DOHH2 (cell line): ENCODE measurements at regions not wholly inside any gene's neighbourhood (a gene's known extent, or its start where the extent isn't known, plus 50 kb on each side); places are given as distances from the start of the nearest gene placed in this dataset.

Experiments used
- H3F3A ChIP-seq: fragments of 200-600 bp; sonication (generic), shearing (Covaris generic); 2 replicates; pipeline ENCODE4 v1.6.0; 2016; ENCODE audit warnings: antibody characterized with exemption, mild to moderate bottlenecking; ENCODE audit not compliant: control insufficient read depth, insufficient read depth
- H3K27ac ChIP-seq: fragments of 200-600 bp; sonication (generic); 2 replicates; pipeline ENCODE4 v1.5.1; 2014; ENCODE audit warnings: low read depth, mild to moderate bottlenecking, low read length, moderate library complexity
- H3K27me3 ChIP-seq: fragments of 200-600 bp; sonication (generic); 2 replicates; pipeline ENCODE4 v1.6.1; 2014; ENCODE audit warnings: mild to moderate bottlenecking, low read length, mixed read lengths; ENCODE audit not compliant: control insufficient read depth
- H3K36me3 ChIP-seq: fragments of 200-600 bp; sonication (generic); 2 replicates; pipeline ENCODE4 v1.6.1; 2014; ENCODE audit warnings: mild to moderate bottlenecking, low read length, moderate library complexity, mixed read lengths; ENCODE audit not compliant: control insufficient read depth
- H3K4me1 ChIP-seq: fragments of 200-600 bp; sonication (generic); 2 replicates; pipeline ENCODE4 v1.6.1; 2014; ENCODE audit warnings: mild to moderate bottlenecking, low read length, mixed read lengths; ENCODE audit not compliant: control insufficient read depth
- H3K4me2 ChIP-seq: fragments of 200-600 bp; sonication (generic); 2 replicates; pipeline ENCODE4 v1.6.0; 2014; ENCODE audit warnings: mild to moderate bottlenecking, low read length, moderate library complexity
- H3K4me3 ChIP-seq: fragments of 200-600 bp; sonication (generic); 2 replicates; pipeline ENCODE4 v1.5.1; 2014; ENCODE audit warnings: mild to moderate bottlenecking, low read length, mixed read lengths
- H3K79me2 ChIP-seq: fragments of 200-600 bp; sonication (generic); 2 replicates; pipeline ENCODE4 v1.6.1; 2014; ENCODE audit warnings: mild to moderate bottlenecking, low read length, mixed read lengths; ENCODE audit not compliant: control insufficient read depth
- H3K9me2 ChIP-seq: fragments of 200-600 bp; sonication (generic); replicated peaks from 2 replicates; pipeline ENCODE4 v1.6.1; 2014; ENCODE audit warnings: mild to moderate bottlenecking, low read length, mixed read lengths; ENCODE audit not compliant: control insufficient read depth
- H3K9me3 ChIP-seq: fragments of 200-600 bp; sonication (generic); 2 replicates; pipeline ENCODE4 v1.6.1; 2014; ENCODE audit warnings: antibody characterized with exemption, low read length, mixed read lengths; ENCODE audit not compliant: control insufficient read depth, insufficient read depth
- H4K20me1 ChIP-seq: fragments of 200-600 bp; sonication (generic); 2 replicates; pipeline ENCODE4 v1.6.0; 2014; ENCODE audit warnings: low read depth, mild to moderate bottlenecking, antibody characterized with exemption, low read length, moderate library complexity; ENCODE audit not compliant: control insufficient read depth, insufficient read depth
- EZH2phosphoT487 ChIP-seq: fragments of 200-600 bp; sonication (generic); IDR thresholded peaks from 2 replicates; pipeline ENCODE4 v1.6.1; 2017; ENCODE audit warnings: borderline replicate concordance, mild to moderate bottlenecking, antibody characterized with exemption, low read length, moderate library complexity, mixed read lengths
- TF ChIP-seq, protein P1 (sequence below): fragments of 200-600 bp; sonication (generic); IDR thresholded peaks from one replicate; pipeline ENCODE4 v1.5.1; 2014; ENCODE audit warnings: antibody characterized with exemption, mild to moderate bottlenecking, low read depth, low read length; ENCODE audit not compliant: poor library complexity, severe bottlenecking

GRCh38 chr17:71432378-71433315, 688.2 kb upstream of the SOX9 start:
- Histone ChIP-seq H3K4me2 (no peak overlapping the region), H3K79me2 (no peaks in the 10 kb centered on the region), H4K20me1 (no peaks in the 10 kb centered on the region), H3K36me3 (no peaks in the 10 kb centered on the region), H3K4me3 (no peak overlapping the region), H3K27me3 (no peaks in the 10 kb centered on the region), H3K27ac (no peak overlapping the region), H3K9me2 (no peaks in the 10 kb centered on the region), H3F3A (no peaks in the 10 kb centered on the region), H3K9me3 (no peaks in the 10 kb centered on the region), H3K4me1 (no peaks in the 10 kb centered on the region)
- no peak for TF ChIP-seq EZH2phosphoT487
- TF ChIP-seq, protein P1, sequence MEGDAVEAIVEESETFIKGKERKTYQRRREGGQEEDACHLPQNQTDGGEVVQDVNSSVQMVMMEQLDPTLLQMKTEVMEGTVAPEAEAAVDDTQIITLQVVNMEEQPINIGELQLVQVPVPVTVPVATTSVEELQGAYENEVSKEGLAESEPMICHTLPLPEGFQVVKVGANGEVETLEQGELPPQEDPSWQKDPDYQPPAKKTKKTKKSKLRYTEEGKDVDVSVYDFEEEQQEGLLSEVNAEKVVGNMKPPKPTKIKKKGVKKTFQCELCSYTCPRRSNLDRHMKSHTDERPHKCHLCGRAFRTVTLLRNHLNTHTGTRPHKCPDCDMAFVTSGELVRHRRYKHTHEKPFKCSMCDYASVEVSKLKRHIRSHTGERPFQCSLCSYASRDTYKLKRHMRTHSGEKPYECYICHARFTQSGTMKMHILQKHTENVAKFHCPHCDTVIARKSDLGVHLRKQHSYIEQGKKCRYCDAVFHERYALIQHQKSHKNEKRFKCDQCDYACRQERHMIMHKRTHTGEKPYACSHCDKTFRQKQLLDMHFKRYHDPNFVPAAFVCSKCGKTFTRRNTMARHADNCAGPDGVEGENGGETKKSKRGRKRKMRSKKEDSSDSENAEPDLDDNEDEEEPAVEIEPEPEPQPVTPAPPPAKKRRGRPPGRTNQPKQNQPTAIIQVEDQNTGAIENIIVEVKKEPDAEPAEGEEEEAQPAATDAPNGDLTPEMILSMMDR = no peak

- Histone ChIP-seq H4K20me1 (no peaks in the 10 kb centered on the region), H3K9me2 (no peaks in the 10 kb centered on the region), H3K4me2 (no peak overlapping the region), H3K9me3 (no peaks in the 10 kb centered on the region), H3K27me3 (no peaks in the 10 kb centered on the region), H3K27ac (no peak overlapping the region), H3K79me2 (no peaks in the 10 kb centered on the region), H3K36me3 (no peaks in the 10 kb centered on the region), H3K4me3 (no peak overlapping the region), H3K4me1 (no peaks in the 10 kb centered on the region), H3F3A (no peaks in the 10 kb centered on the region)
- TF ChIP-seq, protein P1 = no peak
- no peak for TF ChIP-seq EZH2phosphoT487
Measured at GRCh38 chr17:71434716-71435115, 686.1 kb upstream of the SOX9 start.

DNA sequence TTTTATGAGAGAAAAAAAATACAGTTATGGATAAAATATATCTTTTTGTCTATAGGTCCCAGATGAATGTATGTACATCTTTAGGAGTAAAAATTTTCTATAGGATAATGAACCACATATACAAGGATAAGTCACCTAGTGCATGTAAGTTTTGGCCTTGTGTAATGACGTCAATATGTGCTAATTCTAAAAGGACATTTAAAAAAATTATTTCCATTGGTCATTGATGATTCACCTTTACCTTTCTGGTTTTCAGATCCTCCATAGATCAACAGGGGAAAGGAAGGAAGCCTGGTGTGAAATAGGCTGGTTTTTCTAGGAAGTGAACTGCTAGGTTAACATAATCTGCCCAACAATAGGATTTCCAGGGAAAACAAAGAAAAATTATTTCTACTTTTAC, 684.3 kb upstream of the SOX9 start:
- Histone ChIP-seq H3K36me3 (no peaks in the 10 kb centered on the region), H3K4me3 (no peak overlapping the region), H3K27me3 (no peaks in the 10 kb centered on the region), H3K79me2 (no peaks in the 10 kb centered on the region), H3K4me2 (no peak overlapping the region), H4K20me1 (no peaks in the 10 kb centered on the region), H3K4me1 (no peaks in the 10 kb centered on the region), H3F3A (no peaks in the 10 kb centered on the region), H3K9me2 (no peaks in the 10 kb centered on the region), H3K27ac (no peak overlapping the region), H3K9me3 (no peaks in the 10 kb centered on the region)
- TF ChIP-seq EZH2phosphoT487 = no peak

GRCh38 chr17:71437166-71437565, 683.7 kb upstream of the SOX9 start:
- no peak overlapping the region for H3K27ac ChIP-seq

More at GRCh38 chr17:71437166-71437565, 683.7 kb upstream of the SOX9 start:
- no peaks in the 10 kb centered on the region for H4K20me1 ChIP-seq
- H3K79me2 ChIP-seq = no peaks in the 10 kb centered on the region
- TF ChIP-seq, protein P1 = no peak
- TF ChIP-seq EZH2phosphoT487 = no peak
- no peaks in the 10 kb centered on the region for H3K36me3 ChIP-seq
- no peaks in the 10 kb centered on the region for H3K9me3 ChIP-seq
- no peaks in the 10 kb centered on the region for H3K9me2 ChIP-seq
- no peak overlapping the region for H3K4me2 ChIP-seq
- no peak overlapping the region for H3K4me3 ChIP-seq
- H3K27me3 ChIP-seq = no peaks in the 10 kb centered on the region
- no peaks in the 10 kb centered on the region for H3K4me1 ChIP-seq
- H3F3A ChIP-seq = no peaks in the 10 kb centered on the region
